ENCODE measurements at regions not wholly inside any gene's neighbourhood (a gene's known extent, or its start where the extent isn't known, plus 50 kb on each side); places are given as distances from the start of the nearest gene placed in this dataset.

- TF ChIP-seq CTCF (IDR thresholded peaks at IDR 0.05) (no peak), POLR2A (IDR thresholded peaks at IDR 0.05; ENCODE audit: low read depth) (no peak)
These were observed 50.2 kb upstream of the CXCL14 start for GRCh38 chr5:135628771-135629563.
